Left ventricle myocardium inferior (tissue), 1 donor: ENCODE measurements at regions not wholly inside any gene's neighbourhood (a gene's known extent, or its start where the extent isn't known, plus 50 kb on each side); places are given as distances from the start of the nearest gene placed in this dataset.

ENCODE experiments used
- DNase-seq: peaks from one replicate; pipeline ENCODE4 v3.0.0-alpha.2; 2020
- H3K27ac ChIP-seq: fragments of 200-600 bp; replicated peaks from 2 replicates; pipeline ENCODE4 v1.8.0; 2021
- H3K27me3 ChIP-seq: fragments of 200-600 bp; 2 replicates; pipeline ENCODE4 v1.8.0; 2021; ENCODE audit warnings: low read depth
- H3K36me3 ChIP-seq: fragments of 200-600 bp; 2 replicates; pipeline ENCODE4 v1.8.0; 2021
- H3K4me1 ChIP-seq: fragments of 200-600 bp; 2 replicates; pipeline ENCODE4 v1.8.0; 2021
- H3K4me3 ChIP-seq: fragments of 200-600 bp; 2 replicates; pipeline ENCODE4 v1.8.0; 2021; ENCODE audit warnings: mild to moderate bottlenecking, moderate library complexity
- H3K9me3 ChIP-seq: fragments of 200-600 bp; replicated peaks from 2 replicates; pipeline ENCODE4 v1.8.0; 2021
- intact Hi-C: fragments of 100-400 bp; cut with micrococcal nuclease; formaldehyde crosslinking; loops from one replicate; pipeline ENCODE4 v1.11.0; 2022
- TF ChIP-seq, protein P1 (sequence below): fragments of 200-600 bp; IDR thresholded peaks from 2 replicates; pipeline ENCODE4 v1.8.0; 2021; ENCODE audit warnings: antibody characterized with exemption, mild to moderate bottlenecking, borderline replicate concordance
- donor health status: DM: no; HTN: yes; CAD: no; lungs with severe emphysema.

GRCh38 chr18:42157878-42158277 lies 202.8 kb downstream of the PIK3C3 start:
- H3K27ac ChIP-seq, result no peak overlapping the region
- peaks cover 39% of the 10 kb centered on the region for H3K4me1 ChIP-seq
- no peaks in the 10 kb centered on the region for H3K36me3 ChIP-seq
- TF ChIP-seq, protein P1, sequence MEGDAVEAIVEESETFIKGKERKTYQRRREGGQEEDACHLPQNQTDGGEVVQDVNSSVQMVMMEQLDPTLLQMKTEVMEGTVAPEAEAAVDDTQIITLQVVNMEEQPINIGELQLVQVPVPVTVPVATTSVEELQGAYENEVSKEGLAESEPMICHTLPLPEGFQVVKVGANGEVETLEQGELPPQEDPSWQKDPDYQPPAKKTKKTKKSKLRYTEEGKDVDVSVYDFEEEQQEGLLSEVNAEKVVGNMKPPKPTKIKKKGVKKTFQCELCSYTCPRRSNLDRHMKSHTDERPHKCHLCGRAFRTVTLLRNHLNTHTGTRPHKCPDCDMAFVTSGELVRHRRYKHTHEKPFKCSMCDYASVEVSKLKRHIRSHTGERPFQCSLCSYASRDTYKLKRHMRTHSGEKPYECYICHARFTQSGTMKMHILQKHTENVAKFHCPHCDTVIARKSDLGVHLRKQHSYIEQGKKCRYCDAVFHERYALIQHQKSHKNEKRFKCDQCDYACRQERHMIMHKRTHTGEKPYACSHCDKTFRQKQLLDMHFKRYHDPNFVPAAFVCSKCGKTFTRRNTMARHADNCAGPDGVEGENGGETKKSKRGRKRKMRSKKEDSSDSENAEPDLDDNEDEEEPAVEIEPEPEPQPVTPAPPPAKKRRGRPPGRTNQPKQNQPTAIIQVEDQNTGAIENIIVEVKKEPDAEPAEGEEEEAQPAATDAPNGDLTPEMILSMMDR, result no peak
- DNase-seq, result no peak
- no peaks in the 10 kb centered on the region for H3K9me3 ChIP-seq
- H3K27me3 ChIP-seq, result no peaks in the 10 kb centered on the region
- no peak overlapping the region for H3K4me3 ChIP-seq
- intact Hi-C loops, result no loop called here

DNA sequence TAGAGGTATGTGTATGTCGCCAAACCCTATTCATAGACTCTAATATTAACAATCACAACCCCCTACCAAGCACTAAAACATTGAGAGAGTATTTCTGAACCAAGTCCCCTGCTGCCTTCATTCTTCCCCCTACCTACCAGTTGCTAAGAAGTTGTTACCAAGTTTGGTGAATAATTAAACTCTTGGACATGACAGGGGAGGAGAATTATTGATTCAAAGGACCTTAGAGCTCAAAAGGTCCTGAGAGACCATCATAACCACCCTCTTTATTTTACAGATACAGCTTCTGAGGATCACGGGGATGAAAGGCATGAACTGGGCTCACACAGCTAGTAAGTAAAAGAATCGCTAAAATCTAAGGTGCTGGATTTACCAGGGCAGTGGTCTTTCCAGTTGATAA lies 204.1 kb downstream of the PIK3C3 start:
- no peaks in the 10 kb centered on the region for H3K36me3 ChIP-seq
- no peak for DNase-seq
- no peaks in the 10 kb centered on the region for H3K9me3 ChIP-seq
- no peak overlapping the region for H3K27ac ChIP-seq
- H3K4me3 ChIP-seq, result no peak overlapping the region
- TF ChIP-seq, protein P1, result no peak
- intact Hi-C loops, result no loop called here
- H3K27me3 ChIP-seq, result no peaks in the 10 kb centered on the region
- H3K4me1 ChIP-seq, result peaks cover 39% of the 10 kb centered on the region

DNA sequence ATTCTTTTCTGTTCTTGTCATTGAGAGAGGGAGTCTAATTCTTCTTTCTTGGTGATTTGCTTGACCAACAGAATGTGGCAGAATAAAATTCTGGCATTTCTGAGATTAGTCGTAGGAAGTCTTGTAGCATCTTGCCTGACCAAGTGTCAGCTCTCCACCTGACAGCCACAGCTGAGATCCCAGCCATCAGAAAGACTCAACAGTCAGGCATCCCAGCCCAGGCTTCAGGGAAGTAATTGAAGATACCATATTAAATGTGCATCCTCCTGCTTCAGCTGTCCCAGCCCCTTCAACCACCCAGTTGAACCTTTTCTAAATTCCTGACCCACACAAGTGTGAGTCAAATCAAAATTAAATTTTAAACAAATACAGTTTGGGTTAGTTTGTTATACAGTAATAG lies 208.3 kb downstream of the PIK3C3 start:
- TF ChIP-seq, protein P1, result no peak
- Histone ChIP-seq H3K4me1 (peaks cover 8% of the 10 kb centered on the region), H3K4me3 (no peak overlapping the region), H3K9me3 (no peaks in the 10 kb centered on the region), H3K36me3 (no peaks in the 10 kb centered on the region), H3K27me3 (no peaks in the 10 kb centered on the region), H3K27ac (no peak overlapping the region)
- DNase-seq, result no peak
- intact Hi-C loops, result no loop called here

GRCh38 chr18:42164556-42164955 lies 209.5 kb downstream of the PIK3C3 start:
- Histone ChIP-seq H3K4me3 (no peak overlapping the region), H3K36me3 (no peaks in the 10 kb centered on the region), H3K9me3 (no peaks in the 10 kb centered on the region), H3K27me3 (no peaks in the 10 kb centered on the region), H3K4me1 (peaks cover 8% of the 10 kb centered on the region), H3K27ac (no peak overlapping the region)
- TF ChIP-seq, protein P1, result no peak
- no peak for DNase-seq
- intact Hi-C loops, result no loop called here

DNA sequence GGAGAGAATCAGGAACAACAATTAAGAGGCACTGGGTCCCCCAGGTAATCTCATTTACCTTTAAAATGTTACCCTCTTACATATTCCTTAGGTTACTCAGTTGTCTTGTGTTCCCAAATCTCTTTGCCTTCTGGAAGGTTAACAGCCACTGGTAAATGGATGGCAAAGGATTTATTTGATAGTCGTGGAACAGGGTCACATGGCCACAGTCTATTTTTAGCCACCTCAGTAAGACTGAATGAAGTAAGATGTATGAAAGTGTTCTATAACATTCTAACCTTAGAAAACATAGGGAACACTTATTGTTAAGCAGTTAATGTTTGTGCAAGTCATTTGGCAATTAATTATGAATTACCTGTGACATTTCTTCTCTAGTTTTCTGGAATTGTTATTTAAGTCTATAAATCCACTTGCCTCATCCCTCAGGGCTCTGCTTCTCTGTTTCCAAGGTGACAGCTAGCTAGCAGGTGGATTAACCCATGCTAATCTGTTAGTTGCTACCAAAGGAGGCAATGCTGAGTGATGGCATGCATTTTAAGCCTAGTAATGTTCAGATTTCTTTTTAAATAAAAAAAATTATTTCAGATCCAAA lies 211.0 kb downstream of the PIK3C3 start:
- Histone ChIP-seq H3K4me3 (no peak overlapping the region), H3K27ac (no peak overlapping the region), H3K36me3 (no peaks in the 10 kb centered on the region), H3K9me3 (no peaks in the 10 kb centered on the region), H3K27me3 (no peaks in the 10 kb centered on the region), H3K4me1 (peaks cover 8% of the 10 kb centered on the region)
- TF ChIP-seq, protein P1, result no peak
- intact Hi-C loops, result no loop called here
- DNase-seq, result no peak
